ENCODE measurements at regions not wholly inside any gene's neighbourhood (a gene's known extent, or its start where the extent isn't known, plus 50 kb on each side); places are given as distances from the start of the nearest gene placed in this dataset.

- DNase-seq = no peak
- Histone ChIP-seq H3K9ac (ENCODE audit: low read length) (no peak overlapping the region), H3K27ac (ENCODE audit: low read length) (no peak overlapping the region), H3K9me2 (replicated peaks; ENCODE audit: insufficient read depth, low read length) (no peaks in the 10 kb centered on the region), H3K79me2 (ENCODE audit: low read length) (no peaks in the 10 kb centered on the region), H2AFZ (ENCODE audit: low read length) (no peak overlapping the region), H3K9me3 (replicated peaks; ENCODE audit: insufficient read depth, low read length) (no peaks in the 10 kb centered on the region), H3K4me3 (ENCODE audit: low read length) (no peak overlapping the region), H3K27me3 (replicated peaks; ENCODE audit: insufficient read depth, low read length) (no peaks in the 10 kb centered on the region), H3K4me1 (ENCODE audit: low read length) (no peaks in the 10 kb centered on the region), H3K36me3 (replicated peaks; ENCODE audit: insufficient read depth, low read length) (no peaks in the 10 kb centered on the region), H3K4me2 (ENCODE audit: low read depth, low read length) (no peak overlapping the region), H3F3A (ENCODE audit: insufficient read depth, low read length) (no peaks in the 10 kb centered on the region), H4K20me1 (ENCODE audit: insufficient read depth, low read length) (no peaks in the 10 kb centered on the region)
- TF ChIP-seq EZH2phosphoT487 (IDR thresholded peaks at IDR 0.05; ENCODE audit: low read length) (no peak), EZH2 (optimal IDR thresholded peaks at IDR 0.05; ENCODE audit: low read depth, low read length) (no peak)
- TF ChIP-seq, protein P1, sequence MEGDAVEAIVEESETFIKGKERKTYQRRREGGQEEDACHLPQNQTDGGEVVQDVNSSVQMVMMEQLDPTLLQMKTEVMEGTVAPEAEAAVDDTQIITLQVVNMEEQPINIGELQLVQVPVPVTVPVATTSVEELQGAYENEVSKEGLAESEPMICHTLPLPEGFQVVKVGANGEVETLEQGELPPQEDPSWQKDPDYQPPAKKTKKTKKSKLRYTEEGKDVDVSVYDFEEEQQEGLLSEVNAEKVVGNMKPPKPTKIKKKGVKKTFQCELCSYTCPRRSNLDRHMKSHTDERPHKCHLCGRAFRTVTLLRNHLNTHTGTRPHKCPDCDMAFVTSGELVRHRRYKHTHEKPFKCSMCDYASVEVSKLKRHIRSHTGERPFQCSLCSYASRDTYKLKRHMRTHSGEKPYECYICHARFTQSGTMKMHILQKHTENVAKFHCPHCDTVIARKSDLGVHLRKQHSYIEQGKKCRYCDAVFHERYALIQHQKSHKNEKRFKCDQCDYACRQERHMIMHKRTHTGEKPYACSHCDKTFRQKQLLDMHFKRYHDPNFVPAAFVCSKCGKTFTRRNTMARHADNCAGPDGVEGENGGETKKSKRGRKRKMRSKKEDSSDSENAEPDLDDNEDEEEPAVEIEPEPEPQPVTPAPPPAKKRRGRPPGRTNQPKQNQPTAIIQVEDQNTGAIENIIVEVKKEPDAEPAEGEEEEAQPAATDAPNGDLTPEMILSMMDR (IDR thresholded peaks at IDR 0.05; ENCODE audit: low read length) = no peak
Measured at GRCh38 chr1:37410815-37411214, 63.6 kb upstream of the ZC3H12A start.

GRCh38 chr1:37415611-37416244, 58.7 kb upstream of the ZC3H12A start:
- Histone ChIP-seq H3K27ac (ENCODE audit: low read length) (no peak overlapping the region), H3K9me2 (replicated peaks; ENCODE audit: insufficient read depth, low read length) (no peaks in the 10 kb centered on the region), H3K4me2 (ENCODE audit: low read depth, low read length) (no peak overlapping the region), H3F3A (ENCODE audit: insufficient read depth, low read length) (no peaks in the 10 kb centered on the region), H3K9ac (ENCODE audit: low read length) (no peak overlapping the region), H3K27me3 (replicated peaks; ENCODE audit: insufficient read depth, low read length) (no peaks in the 10 kb centered on the region), H3K36me3 (replicated peaks; ENCODE audit: insufficient read depth, low read length) (no peaks in the 10 kb centered on the region), H3K9me3 (replicated peaks; ENCODE audit: insufficient read depth, low read length) (no peaks in the 10 kb centered on the region), H3K4me3 (ENCODE audit: low read length) (no peak overlapping the region), H3K79me2 (ENCODE audit: low read length) (no peaks in the 10 kb centered on the region), H4K20me1 (ENCODE audit: insufficient read depth, low read length) (no peaks in the 10 kb centered on the region), H3K4me1 (ENCODE audit: low read length) (no peaks in the 10 kb centered on the region), H2AFZ (ENCODE audit: low read length) (no peak overlapping the region)
- TF ChIP-seq, protein P1 (IDR thresholded peaks at IDR 0.05; ENCODE audit: low read length) = no peak
- TF ChIP-seq EZH2phosphoT487 (IDR thresholded peaks at IDR 0.05; ENCODE audit: low read length) = no peak
- TF ChIP-seq EZH2 (optimal IDR thresholded peaks at IDR 0.05; ENCODE audit: low read depth, low read length) = no peak
- DNase-seq = no peak

DNA sequence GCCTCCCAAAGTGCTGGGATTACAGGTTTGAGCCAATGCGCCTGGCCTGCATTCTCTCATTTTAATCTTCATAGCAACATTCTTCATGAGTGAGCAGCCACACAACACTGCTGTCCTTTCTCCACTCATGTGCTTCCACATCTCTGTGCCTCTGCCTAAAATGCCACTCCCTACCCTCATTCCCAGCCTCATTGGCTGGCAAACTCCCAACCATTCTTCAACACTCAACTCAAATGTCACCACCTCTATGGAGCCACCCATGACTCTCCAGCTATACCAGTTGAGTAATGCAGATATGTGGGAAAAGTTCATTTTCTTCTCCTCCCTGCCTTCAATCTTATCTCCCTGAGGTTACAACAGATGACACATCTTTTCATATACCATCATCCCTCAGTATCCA, 53.9 kb upstream of the ZC3H12A start:
- Histone ChIP-seq H3K9me2 (replicated peaks; ENCODE audit: insufficient read depth, low read length) (no peaks in the 10 kb centered on the region), H3K4me3 (ENCODE audit: low read length) (no peak overlapping the region), H2AFZ (ENCODE audit: low read length) (no peak overlapping the region), H3K4me2 (ENCODE audit: low read depth, low read length) (no peak overlapping the region), H3K27ac (ENCODE audit: low read length) (no peak overlapping the region), H3K79me2 (ENCODE audit: low read length) (peaks cover 8% of the 10 kb centered on the region), H3K27me3 (replicated peaks; ENCODE audit: insufficient read depth, low read length) (no peaks in the 10 kb centered on the region), H3K36me3 (replicated peaks; ENCODE audit: insufficient read depth, low read length) (no peaks in the 10 kb centered on the region), H4K20me1 (ENCODE audit: insufficient read depth, low read length) (no peaks in the 10 kb centered on the region), H3K9ac (ENCODE audit: low read length) (no peak overlapping the region), H3K4me1 (ENCODE audit: low read length) (peaks cover 11% of the 10 kb centered on the region), H3K9me3 (replicated peaks; ENCODE audit: insufficient read depth, low read length) (no peaks in the 10 kb centered on the region), H3F3A (ENCODE audit: insufficient read depth, low read length) (no peaks in the 10 kb centered on the region)
- TF ChIP-seq EZH2 (optimal IDR thresholded peaks at IDR 0.05; ENCODE audit: low read depth, low read length) (no peak), EZH2phosphoT487 (IDR thresholded peaks at IDR 0.05; ENCODE audit: low read length) (no peak)
- TF ChIP-seq, protein P1 (IDR thresholded peaks at IDR 0.05; ENCODE audit: low read length) = no peak
- DNase-seq = no peak

Data from MM.1S (cell line).